SK-N-SH (cell line): ENCODE measurements at regions not wholly inside any gene's neighbourhood (a gene's known extent, or its start where the extent isn't known, plus 50 kb on each side); places are given as distances from the start of the nearest gene placed in this dataset.

Source experiments
- CTCF ChIA-PET: fragments of 300-600, 350-600 bp; formaldehyde crosslinking; extraction: SDS; loops from one replicate; lab custom pipeline; 2021; lab: Yijun Ruan, JAX
- POLR2A ChIA-PET: fragments of 350-600 bp; sonication (Branson Sonifier 250); formaldehyde crosslinking; extraction: SDS; loops from one replicate; lab custom pipeline; 2020; ENCODE audit warnings: antibody characterized with exemption, inconsistent platforms; lab: Yijun Ruan, JAX
- DNase-seq: peaks from one replicate; pipeline ENCODE4 v3.0.0; 2012
- H2AFZ ChIP-seq: fragments of 200-600 bp; sonication (generic); 2 replicates; pipeline ENCODE4 v1.8.1; 2016; ENCODE audit warnings: antibody characterized with exemption, mild to moderate bottlenecking, low read depth
- H3F3A ChIP-seq: fragments of 200-600 bp; sonication (generic); replicated peaks from 2 replicates; pipeline ENCODE3; 2016; ENCODE audit warnings: antibody characterized with exemption, mild to moderate bottlenecking; ENCODE audit not compliant: insufficient read depth
- H3K27ac ChIP-seq, 2 experiments: fragments of 200-500 bp in 1 of 2; fragments of 200-600 bp in 1 of 2; sonication (Bioruptor generic) in 1 of 2; sonication (generic), shearing (Covaris generic) in 1 of 2; 2 replicates each; pipeline versions ENCODE4 v1.5.1 to v1.6.1; 2014 to 2016; ENCODE audit warnings: low read depth in 2 of 2, inconsistent platforms in 1 of 2, low read length in 1 of 2, mild to moderate bottlenecking in 1 of 2, mixed read lengths in 1 of 2
- H3K27me3 ChIP-seq: fragments of 200-600 bp; sonication (generic), shearing (Covaris generic); 2 replicates; pipeline ENCODE4 v1.6.1; 2016; ENCODE audit warnings: mixed run types; ENCODE audit not compliant: insufficient read depth
- H3K36me3 ChIP-seq, 2 experiments: fragments of 200-500 bp in 1 of 2; fragments of 200-600 bp in 1 of 2; sonication (Bioruptor generic) in 1 of 2; sonication (generic) in 1 of 2; replicated peaks in 1 of 2; 2 replicates each; pipeline versions ENCODE3 to v1.5.1; 2014 to 2016; ENCODE audit warnings: low read length in 1 of 2, mild to moderate bottlenecking in 1 of 2; ENCODE audit not compliant: insufficient read depth in 2 of 2, control insufficient read depth in 1 of 2
- H3K4me1 ChIP-seq, 2 experiments: fragments of 200-500 bp in 1 of 2; fragments of 200-600 bp in 1 of 2; sonication (Bioruptor generic) in 1 of 2; sonication (generic), shearing (Covaris generic) in 1 of 2; 2 replicates each; pipeline versions ENCODE4 v1.5.1 to v1.6.1; 2014 to 2016; ENCODE audit warnings: low read depth in 1 of 2, low read length in 1 of 2, mixed run types in 1 of 2; ENCODE audit not compliant: insufficient read depth in 2 of 2, control insufficient read depth in 1 of 2
- H3K4me2 ChIP-seq: fragments of 200-600 bp; sonication (generic), shearing (Covaris generic); 2 replicates; pipeline ENCODE4 v1.6.1; 2017; ENCODE audit warnings: mixed run types
- H3K4me3 ChIP-seq, 2 experiments: fragments of 200-500 bp in 1 of 2; fragments of 200-600 bp in 1 of 2; sonication (Bioruptor generic) in 1 of 2; sonication (generic), shearing (Covaris generic) in 1 of 2; 2 replicates each; pipeline versions ENCODE4 v1.5.1 to v1.8.1; 2014 to 2016; ENCODE audit warnings: low read depth in 2 of 2, inconsistent platforms in 1 of 2, low read length in 1 of 2, mild to moderate bottlenecking in 1 of 2, mixed read lengths in 1 of 2, moderate library complexity in 1 of 2
- H3K79me2 ChIP-seq: fragments of 200-600 bp; sonication (generic); 2 replicates; pipeline ENCODE4 v1.8.1; 2017; ENCODE audit warnings: mild to moderate bottlenecking; ENCODE audit not compliant: insufficient read depth
- H3K9ac ChIP-seq: fragments of 200-600 bp; sonication (generic); 2 replicates; pipeline ENCODE4 v1.6.1; 2017; ENCODE audit warnings: mixed run types
- H3K9me2 ChIP-seq: fragments of 200-600 bp; sonication (generic); 2 replicates; pipeline ENCODE4 v1.6.1; 2017; ENCODE audit warnings: mixed run types
- H3K9me3 ChIP-seq: fragments of 200-600 bp; sonication (generic); 2 replicates; pipeline ENCODE4 v1.6.1; 2017; ENCODE audit warnings: mixed run types, mild to moderate bottlenecking, moderate library complexity
- H4K20me1 ChIP-seq: fragments of 200-600 bp; sonication (generic); 2 replicates; pipeline ENCODE4 v1.6.1; 2017; ENCODE audit warnings: mild to moderate bottlenecking, mixed run types; ENCODE audit not compliant: insufficient read depth
- CHD2 ChIP-seq: fragments of 150-350 bp; IDR thresholded peaks from 2 replicates; pipeline ENCODE4 v1.6.1; 2018; ENCODE audit warnings: low read length; ENCODE audit not compliant: partially characterized antibody
- ELF1 ChIP-seq: IDR thresholded peaks from 2 replicates; pipeline ENCODE4 v1.4.0; 2012
- EZH2phosphoT487 ChIP-seq: fragments of 200-600 bp; sonication (generic); IDR thresholded peaks from 2 replicates; pipeline ENCODE4 v1.6.1; 2017; ENCODE audit warnings: low read depth, mixed run types, mild to moderate bottlenecking, antibody characterized with exemption, moderate library complexity, borderline replicate concordance
- GABPA ChIP-seq: IDR thresholded peaks from 2 replicates; pipeline ENCODE4 v1.4.0; 2012; ENCODE audit warnings: low read depth, mild to moderate bottlenecking
- GATA2 ChIP-seq: sonication (generic); formaldehyde crosslinking; IDR thresholded peaks from 2 replicates; pipeline ENCODE4 v1.5.0; 2020; ENCODE audit warnings: mild to moderate bottlenecking, missing genetic modification reagents
- JUND ChIP-seq: IDR thresholded peaks from 2 replicates; pipeline ENCODE4 v1.4.0; 2012
- MEF2A ChIP-seq: IDR thresholded peaks from 2 replicates; pipeline ENCODE4 v1.4.0; 2012; ENCODE audit warnings: low read depth, borderline replicate concordance
- MXI1 ChIP-seq: IDR thresholded peaks from 2 replicates; pipeline ENCODE4 v1.6.1; 2012; ENCODE audit warnings: mild to moderate bottlenecking, low read depth, low read length, improper control_type of control experiment
- NFIC ChIP-seq: IDR thresholded peaks from 2 replicates; pipeline ENCODE4 v1.4.0; 2012; ENCODE audit warnings: borderline replicate concordance
- NRF1 ChIP-seq: IDR thresholded peaks from 2 replicates; pipeline ENCODE4 v1.6.1; 2012; ENCODE audit warnings: low read depth, mild to moderate bottlenecking, low read length
- POLR2AphosphoS5 ChIP-seq: IDR thresholded peaks from 2 replicates; pipeline ENCODE4 v1.6.1; 2012; ENCODE audit warnings: low read depth, low read length
- RCOR1 ChIP-seq: fragments of 150-350 bp; IDR thresholded peaks from 2 replicates; pipeline ENCODE4 v1.6.1; 2017; ENCODE audit warnings: antibody characterized with exemption, low read length
- TAF1 ChIP-seq: IDR thresholded peaks from 2 replicates; pipeline ENCODE4 v1.6.1; 2012; ENCODE audit warnings: low read depth, mild to moderate bottlenecking, low read length, moderate library complexity, borderline replicate concordance
- TCF12 ChIP-seq: IDR thresholded peaks from 2 replicates; pipeline ENCODE4 v1.4.0; 2012
- TEAD4 ChIP-seq: IDR thresholded peaks from 2 replicates; pipeline ENCODE4 v1.4.0; 2012; ENCODE audit warnings: mild to moderate bottlenecking, borderline replicate concordance; ENCODE audit not compliant: insufficient read depth
- YY1 ChIP-seq: IDR thresholded peaks from 2 replicates; pipeline ENCODE4 v1.4.0; 2012; ENCODE audit warnings: low read depth, mild to moderate bottlenecking
- WGBS: methylation state at CpG from one replicate; pipeline ENCODE4 v1.1.6; 2017; ENCODE audit warnings: low lambda C conversion rate; 5-methylcytosine and 5-hydroxymethylcytosine counted together
- TF ChIP-seq, protein P1 (sequence below): IDR thresholded peaks from 2 replicates; pipeline ENCODE4 v1.6.1; 2012; ENCODE audit warnings: mild to moderate bottlenecking, low read depth, low read length, moderate library complexity
- TF ChIP-seq, protein P2 (sequence below): fragments of 200-600 bp; sonication (generic); IDR thresholded peaks from 2 replicates; pipeline ENCODE4 v1.6.1; 2017; ENCODE audit warnings: antibody characterized with exemption, mild to moderate bottlenecking, moderate library complexity
- TF ChIP-seq, protein P3 (sequence below): fragments of 150-350 bp; IDR thresholded peaks from 2 replicates; pipeline ENCODE4 v1.6.1; 2017; ENCODE audit warnings: antibody characterized with exemption, low read length, low read depth, borderline replicate concordance
- TF ChIP-seq, protein P4 (sequence below): IDR thresholded peaks from 2 replicates; pipeline ENCODE4; 2012

DNA sequence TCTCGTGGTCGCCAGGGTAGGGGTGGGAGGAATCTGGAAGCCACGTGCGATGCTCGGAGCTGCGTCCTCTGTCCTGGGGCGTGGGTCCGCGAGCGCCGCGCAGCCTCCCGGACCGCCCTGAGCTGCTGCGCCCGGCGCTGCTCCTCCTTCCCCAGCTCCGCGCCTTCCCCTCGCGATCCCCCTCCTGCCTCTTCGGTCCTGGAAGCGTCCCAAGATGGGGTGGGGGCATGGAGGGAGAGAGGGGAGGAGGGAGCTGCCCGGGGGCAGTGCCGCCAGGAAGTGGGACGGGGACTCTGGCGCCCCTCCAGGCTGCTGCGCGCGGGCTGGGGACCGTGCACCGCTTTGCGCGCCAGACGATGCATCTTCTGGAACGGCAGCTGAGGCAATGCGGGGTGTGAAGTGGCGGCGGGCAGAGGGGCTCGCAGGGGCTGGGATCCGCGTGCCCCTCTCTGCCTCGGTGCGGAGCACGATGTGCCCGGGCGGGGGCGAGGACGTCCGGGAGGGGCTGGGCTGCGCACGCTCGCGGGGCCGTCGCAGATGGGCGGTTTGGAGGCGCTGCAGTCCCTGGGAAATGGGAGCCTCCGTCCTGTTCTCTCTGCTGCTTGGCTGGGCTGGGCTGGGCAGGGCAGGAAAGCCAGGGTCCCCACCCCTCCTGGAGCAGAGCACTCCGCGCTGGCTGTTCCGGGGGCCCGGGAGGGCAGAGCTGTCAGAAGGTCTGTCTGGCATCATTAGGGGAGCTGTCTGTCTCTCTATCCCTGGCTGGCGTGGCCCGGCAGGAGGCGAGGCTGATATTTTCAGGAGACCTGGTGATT, 388.0 kb downstream of the SEC14L1 start:
- no peaks in the 10 kb centered on the region for H3F3A ChIP-seq
- TF ChIP-seq GABPA (no peak), NRF1 (peak; percentile 44; the same call in 1 of the 2 replicates), YY1 (no peak), MXI1 (peak; percentile 62; the same call in 1 of the 2 replicates), JUND (no peak)
- H3K9me2 ChIP-seq: no peaks in the 10 kb centered on the region
- H4K20me1 ChIP-seq: no peaks in the 10 kb centered on the region
- no peaks in the 10 kb centered on the region for H3K79me2 ChIP-seq
- H3K27ac ChIP-seq: no peak overlapping the region
- peaks cover 0 to 13% of the 10 kb centered on the region in 2 experiments; a peak in 1 of 4 replicates for H3K4me1 ChIP-seq
- no peak overlapping the region for H2AFZ ChIP-seq
- no peak overlapping the region for H3K9ac ChIP-seq
- H3K4me3 ChIP-seq: peak overlapping the region; percentile 43 to 44; a peak in 3 of 4 replicates
- H3K36me3 ChIP-seq: no peaks in the 10 kb centered on the region
- peaks cover 38% of the 10 kb centered on the region; the same call in 1 of the 2 replicates for H3K27me3 ChIP-seq
- H3K4me2 ChIP-seq: peak overlapping the region; percentile 86
- CTCF ChIA-PET: interaction anchor here (0.6 to 6.2 kb wide), 28 partner anchors 9 to 552 kb away, joined by 3 to 47 read pairs (median 3); no protein-coding TSS in a partner anchor
- 10% methylated on average over 32 of the region's 66 CpGs for WGBS
- DNase-seq: peak; percentile 95
- H3K9me3 ChIP-seq: no peaks in the 10 kb centered on the region
- POLR2A ChIA-PET: no interaction called here

DNA sequence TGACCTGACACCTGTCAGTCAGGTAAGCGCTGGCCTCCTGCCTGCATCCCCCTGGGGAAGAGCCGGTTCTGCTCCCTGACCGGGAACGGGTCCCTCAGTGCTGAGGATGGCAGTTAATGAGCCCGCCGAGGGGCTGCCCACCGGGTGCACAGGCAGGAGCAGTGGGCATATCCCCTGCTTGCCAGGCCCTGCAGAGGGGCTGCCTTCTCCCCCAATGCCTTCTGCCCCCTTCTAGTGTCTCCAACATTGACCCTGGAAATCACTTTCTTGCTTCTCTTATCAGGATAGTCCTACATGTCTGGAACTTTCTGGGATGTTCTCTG, 388.5 kb downstream of the SEC14L1 start:
- no peak for DNase-seq
- 80% methylated on average over 2 of the region's 7 CpGs for WGBS
- no peaks in the 10 kb centered on the region for H3K9me2 ChIP-seq
- H3K27ac ChIP-seq: no peak overlapping the region
- H3K9ac ChIP-seq: no peak overlapping the region
- H2AFZ ChIP-seq: no peak overlapping the region
- no peaks in the 10 kb centered on the region for H3F3A ChIP-seq
- POLR2A ChIA-PET: no interaction called here
- H4K20me1 ChIP-seq: no peaks in the 10 kb centered on the region
- H3K36me3 ChIP-seq: no peaks in the 10 kb centered on the region
- peaks cover 0 to 13% of the 10 kb centered on the region in 2 experiments; a peak in 1 of 4 replicates for H3K4me1 ChIP-seq
- no peak overlapping the region for H3K4me3 ChIP-seq
- H3K9me3 ChIP-seq: no peaks in the 10 kb centered on the region
- CTCF ChIA-PET: interaction anchor here (0.9 to 6.2 kb wide), 19 partner anchors 8 to 552 kb away, joined by 3 to 47 read pairs (median 5); no protein-coding TSS in a partner anchor
- peaks cover 38% of the 10 kb centered on the region for H3K27me3 ChIP-seq
- no peak for TF ChIP-seq RCOR1
- no peak for TF ChIP-seq GABPA
- TF ChIP-seq, protein P1, sequence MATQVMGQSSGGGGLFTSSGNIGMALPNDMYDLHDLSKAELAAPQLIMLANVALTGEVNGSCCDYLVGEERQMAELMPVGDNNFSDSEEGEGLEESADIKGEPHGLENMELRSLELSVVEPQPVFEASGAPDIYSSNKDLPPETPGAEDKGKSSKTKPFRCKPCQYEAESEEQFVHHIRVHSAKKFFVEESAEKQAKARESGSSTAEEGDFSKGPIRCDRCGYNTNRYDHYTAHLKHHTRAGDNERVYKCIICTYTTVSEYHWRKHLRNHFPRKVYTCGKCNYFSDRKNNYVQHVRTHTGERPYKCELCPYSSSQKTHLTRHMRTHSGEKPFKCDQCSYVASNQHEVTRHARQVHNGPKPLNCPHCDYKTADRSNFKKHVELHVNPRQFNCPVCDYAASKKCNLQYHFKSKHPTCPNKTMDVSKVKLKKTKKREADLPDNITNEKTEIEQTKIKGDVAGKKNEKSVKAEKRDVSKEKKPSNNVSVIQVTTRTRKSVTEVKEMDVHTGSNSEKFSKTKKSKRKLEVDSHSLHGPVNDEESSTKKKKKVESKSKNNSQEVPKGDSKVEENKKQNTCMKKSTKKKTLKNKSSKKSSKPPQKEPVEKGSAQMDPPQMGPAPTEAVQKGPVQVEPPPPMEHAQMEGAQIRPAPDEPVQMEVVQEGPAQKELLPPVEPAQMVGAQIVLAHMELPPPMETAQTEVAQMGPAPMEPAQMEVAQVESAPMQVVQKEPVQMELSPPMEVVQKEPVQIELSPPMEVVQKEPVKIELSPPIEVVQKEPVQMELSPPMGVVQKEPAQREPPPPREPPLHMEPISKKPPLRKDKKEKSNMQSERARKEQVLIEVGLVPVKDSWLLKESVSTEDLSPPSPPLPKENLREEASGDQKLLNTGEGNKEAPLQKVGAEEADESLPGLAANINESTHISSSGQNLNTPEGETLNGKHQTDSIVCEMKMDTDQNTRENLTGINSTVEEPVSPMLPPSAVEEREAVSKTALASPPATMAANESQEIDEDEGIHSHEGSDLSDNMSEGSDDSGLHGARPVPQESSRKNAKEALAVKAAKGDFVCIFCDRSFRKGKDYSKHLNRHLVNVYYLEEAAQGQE: no peak
- TF ChIP-seq, protein P2, sequence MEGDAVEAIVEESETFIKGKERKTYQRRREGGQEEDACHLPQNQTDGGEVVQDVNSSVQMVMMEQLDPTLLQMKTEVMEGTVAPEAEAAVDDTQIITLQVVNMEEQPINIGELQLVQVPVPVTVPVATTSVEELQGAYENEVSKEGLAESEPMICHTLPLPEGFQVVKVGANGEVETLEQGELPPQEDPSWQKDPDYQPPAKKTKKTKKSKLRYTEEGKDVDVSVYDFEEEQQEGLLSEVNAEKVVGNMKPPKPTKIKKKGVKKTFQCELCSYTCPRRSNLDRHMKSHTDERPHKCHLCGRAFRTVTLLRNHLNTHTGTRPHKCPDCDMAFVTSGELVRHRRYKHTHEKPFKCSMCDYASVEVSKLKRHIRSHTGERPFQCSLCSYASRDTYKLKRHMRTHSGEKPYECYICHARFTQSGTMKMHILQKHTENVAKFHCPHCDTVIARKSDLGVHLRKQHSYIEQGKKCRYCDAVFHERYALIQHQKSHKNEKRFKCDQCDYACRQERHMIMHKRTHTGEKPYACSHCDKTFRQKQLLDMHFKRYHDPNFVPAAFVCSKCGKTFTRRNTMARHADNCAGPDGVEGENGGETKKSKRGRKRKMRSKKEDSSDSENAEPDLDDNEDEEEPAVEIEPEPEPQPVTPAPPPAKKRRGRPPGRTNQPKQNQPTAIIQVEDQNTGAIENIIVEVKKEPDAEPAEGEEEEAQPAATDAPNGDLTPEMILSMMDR: no peak
- no peak for TF ChIP-seq TAF1
- TF ChIP-seq JUND: no peak
- TF ChIP-seq POLR2AphosphoS5: no peak
- TF ChIP-seq TCF12: no peak
- no peak for TF ChIP-seq ELF1
- no peak for TF ChIP-seq NRF1
- TF ChIP-seq, protein P3, sequence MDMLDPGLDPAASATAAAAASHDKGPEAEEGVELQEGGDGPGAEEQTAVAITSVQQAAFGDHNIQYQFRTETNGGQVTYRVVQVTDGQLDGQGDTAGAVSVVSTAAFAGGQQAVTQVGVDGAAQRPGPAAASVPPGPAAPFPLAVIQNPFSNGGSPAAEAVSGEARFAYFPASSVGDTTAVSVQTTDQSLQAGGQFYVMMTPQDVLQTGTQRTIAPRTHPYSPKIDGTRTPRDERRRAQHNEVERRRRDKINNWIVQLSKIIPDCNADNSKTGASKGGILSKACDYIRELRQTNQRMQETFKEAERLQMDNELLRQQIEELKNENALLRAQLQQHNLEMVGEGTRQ: no peak
- TF ChIP-seq TEAD4: no peak
- no peak for TF ChIP-seq EZH2phosphoT487
- TF ChIP-seq GATA2 (CRISPR knock-in tag): no peak
- TF ChIP-seq, protein P4, sequence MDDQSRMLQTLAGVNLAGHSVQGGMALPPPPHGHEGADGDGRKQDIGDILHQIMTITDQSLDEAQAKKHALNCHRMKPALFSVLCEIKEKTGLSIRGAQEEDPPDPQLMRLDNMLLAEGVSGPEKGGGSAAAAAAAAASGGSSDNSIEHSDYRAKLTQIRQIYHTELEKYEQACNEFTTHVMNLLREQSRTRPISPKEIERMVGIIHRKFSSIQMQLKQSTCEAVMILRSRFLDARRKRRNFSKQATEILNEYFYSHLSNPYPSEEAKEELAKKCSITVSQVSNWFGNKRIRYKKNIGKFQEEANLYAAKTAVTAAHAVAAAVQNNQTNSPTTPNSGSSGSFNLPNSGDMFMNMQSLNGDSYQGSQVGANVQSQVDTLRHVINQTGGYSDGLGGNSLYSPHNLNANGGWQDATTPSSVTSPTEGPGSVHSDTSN: no peak
- no peak for TF ChIP-seq NFIC
- no peak for TF ChIP-seq MEF2A
- TF ChIP-seq CHD2: no peak
- TF ChIP-seq, all 33 proteins: peak for 0
- Histone ChIP-seq H3K79me2 (no peaks in the 10 kb centered on the region), H3K4me2 (no peak overlapping the region)
